GM21717 (cell line): ENCODE measurements at regions not wholly inside any gene's neighbourhood (a gene's known extent, or its start where the extent isn't known, plus 50 kb on each side); places are given as distances from the start of the nearest gene placed in this dataset.
"Not testable (repeated sequence)": the region's sequence is repeated elsewhere in the genome, so short reads cannot be mapped to it uniquely, and the experiment has no call there.

Experiments
- ATAC-seq: cut with Tn5 transposase; IDR thresholded peaks from one replicate; pipeline ENCODE4 v1.9.1; 2021; ENCODE audit warnings: mild to moderate bottlenecking, moderate library complexity; ENCODE audit not compliant: unreplicated experiment

DNA sequence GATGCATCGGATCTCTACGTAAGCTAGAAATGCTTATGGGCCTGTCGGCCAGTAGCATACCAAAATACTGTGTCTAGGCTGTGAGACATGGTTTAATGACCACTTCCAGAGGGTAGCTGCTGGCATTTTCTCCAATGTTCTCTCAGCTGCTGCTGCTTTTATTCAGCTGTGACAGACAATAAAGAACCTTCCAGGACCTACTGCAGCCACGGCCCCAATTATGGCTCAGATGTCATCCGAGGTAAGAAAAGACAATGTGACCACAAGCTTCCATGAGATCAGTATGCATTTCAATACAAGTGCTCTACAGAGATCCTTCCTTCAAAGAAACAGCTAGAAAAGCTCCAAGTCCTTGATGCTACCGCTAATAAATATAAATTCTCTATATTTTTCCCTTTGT is 256.2 kb downstream of the SDHAF3 start:
- no peak for ATAC-seq

DNA sequence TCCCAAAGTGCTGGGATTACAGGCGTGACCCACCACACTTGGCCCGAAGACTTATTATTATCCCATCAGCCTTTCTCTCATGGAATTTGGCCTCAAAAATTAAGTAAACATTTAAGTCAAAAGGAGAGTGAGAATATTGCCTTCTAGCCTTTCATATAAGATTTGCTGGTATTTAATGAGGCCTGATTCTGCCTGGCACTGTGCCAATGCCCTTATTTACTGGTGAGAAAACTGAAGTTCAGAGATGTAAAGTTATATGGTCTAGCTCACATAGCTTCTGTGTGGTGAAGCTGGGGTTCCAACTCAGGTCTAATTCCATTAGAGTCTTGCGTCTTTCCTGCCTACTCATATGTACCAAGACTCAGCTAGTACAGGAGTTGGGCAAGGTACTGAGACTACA is 260.2 kb downstream of the SDHAF3 start:
- no peak for ATAC-seq

DNA sequence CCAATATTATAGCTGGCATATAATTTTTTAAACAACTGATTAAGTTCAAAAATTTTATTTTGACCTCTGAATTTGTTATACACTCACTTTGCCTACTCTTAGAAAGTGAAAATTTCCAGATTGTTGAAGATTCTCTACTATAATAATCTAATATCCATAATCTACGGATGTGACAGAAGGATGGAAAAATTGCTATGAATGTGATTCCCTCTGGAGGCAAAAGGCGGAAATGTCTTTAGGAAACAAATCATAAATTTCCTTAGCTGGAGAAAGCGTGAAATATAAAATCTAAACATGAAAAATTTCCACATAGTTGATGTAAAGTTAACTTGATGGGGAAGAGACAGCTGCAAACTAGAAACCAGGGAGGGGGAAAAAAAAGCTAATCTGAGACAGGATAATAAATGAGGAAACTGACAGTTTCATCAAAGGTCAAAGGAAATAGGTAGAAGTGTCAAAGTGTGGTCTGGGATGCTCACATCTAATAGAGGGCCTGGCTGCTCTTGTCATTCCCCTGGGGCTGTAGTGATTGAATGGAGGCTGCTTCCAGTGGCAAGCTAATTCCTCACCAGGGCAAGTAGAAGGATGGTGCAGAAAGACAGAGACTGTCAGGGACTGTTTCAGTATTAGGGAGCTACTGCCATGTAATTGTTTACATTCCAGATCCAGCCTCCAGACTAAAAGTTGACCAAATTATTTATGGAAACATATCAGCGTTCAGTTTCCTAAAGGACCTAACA is 264.5 kb downstream of the SDHAF3 start:
- ATAC-seq = no peak

DNA sequence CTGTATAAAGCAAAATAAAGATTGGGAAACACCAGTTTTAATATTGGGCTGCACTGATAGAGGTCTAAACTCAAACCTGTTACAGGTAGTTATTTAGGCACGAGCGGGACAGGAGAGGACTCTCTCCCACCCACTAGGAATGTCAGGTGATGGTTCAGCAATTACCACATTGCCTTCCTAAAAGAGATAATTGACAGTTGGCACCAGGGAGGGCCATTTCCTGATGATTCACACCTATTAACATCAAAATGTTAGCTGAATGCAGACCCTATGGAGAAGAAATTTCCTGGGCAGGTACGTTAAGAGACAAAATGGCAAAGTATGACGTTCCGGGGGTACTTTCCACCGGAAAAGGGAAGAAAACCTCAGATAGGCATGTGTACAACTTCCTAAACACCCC is 272.6 kb downstream of the SDHAF3 start:
- no peak for ATAC-seq

DNA sequence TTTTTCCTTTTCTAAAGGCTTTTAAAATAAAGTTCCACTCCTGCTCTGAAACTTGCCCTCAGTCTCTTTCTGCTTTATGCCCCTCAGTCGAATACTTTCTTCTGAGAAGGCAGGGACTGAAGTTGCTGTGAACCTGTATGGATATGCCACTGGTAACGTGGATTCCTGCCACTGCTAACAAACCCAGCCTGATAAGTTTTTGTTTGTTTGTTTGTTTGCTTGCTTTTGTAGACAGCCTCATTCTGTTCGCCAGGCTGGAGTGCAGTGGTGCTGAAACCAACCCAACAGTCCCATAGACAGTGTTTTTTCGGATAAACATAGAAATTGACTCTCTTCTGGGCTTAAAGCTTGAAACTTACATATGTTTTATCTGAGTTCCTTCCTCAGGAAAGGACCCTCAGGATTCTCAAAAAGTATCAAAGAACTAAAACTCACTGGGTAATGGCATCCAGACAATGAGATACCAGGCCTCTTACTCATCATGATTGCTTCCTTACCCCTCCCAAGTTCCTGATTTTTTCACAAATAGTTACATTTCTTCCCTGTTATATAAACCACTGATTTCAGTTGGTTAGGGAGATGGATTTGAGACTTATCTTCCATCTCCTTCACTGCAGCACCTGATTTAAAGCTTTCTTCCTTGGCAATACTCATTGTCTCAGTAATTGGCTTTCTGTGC is 273.6 kb downstream of the SDHAF3 start:
- no peak for ATAC-seq

DNA sequence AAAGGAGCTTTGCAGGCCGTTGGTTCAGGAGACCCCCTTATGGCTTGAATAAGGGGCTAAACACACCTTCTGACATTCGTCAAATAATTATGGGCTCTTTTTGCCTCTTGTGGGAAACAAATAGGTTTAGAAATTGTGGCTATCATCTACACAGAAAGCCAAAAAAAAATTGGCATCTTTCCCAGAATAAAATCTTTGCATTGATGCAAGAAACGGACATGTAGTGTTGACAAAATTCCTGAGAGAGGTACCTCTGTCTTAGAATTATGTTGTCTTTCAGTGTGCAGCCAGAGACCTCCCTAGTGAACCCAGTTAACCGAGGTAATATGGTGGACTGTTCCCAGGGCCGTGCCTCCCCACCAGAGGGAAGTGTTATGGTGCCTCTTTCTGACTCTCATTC is 283.9 kb downstream of the SDHAF3 start:
- no peak for ATAC-seq

DNA sequence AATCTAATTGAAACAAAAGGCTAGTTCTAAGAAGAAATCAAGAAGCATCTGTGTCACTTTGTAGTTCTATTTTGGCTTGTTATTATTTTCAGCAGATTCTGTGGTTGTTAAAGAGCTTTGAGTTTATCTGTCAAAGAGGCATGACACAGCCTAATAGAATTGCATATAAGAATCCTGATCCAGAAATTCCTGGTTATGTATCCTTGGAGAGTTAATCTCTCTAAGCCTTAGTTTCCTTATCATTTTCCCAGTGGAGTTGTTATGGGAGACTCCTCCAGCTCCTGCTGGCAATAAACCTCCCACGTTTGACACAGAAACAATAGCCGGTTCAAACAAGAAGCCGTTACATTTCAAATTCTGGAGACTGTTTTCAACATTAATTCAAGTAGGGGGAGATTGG is 288.3 kb downstream of the SDHAF3 start:
- ATAC-seq = no peak

DNA sequence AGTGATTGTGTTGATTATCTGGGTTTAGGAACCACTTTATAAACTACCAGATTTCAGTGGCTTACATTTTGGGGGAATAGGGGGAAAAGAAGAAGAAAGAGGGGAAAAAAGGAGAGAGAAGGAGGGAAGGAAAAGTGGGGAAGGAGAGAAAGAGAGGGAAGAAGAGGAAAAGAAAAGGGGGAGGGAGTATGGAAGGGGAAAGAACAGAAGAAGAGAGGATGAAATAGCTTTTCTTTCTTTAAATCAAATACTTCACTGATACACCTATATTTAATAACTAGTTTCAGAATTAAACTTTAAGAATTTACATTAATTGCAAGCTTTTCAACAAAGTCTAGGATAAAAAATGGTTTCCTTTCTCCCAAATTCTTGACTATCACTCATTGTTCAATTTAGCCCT is 289.6 kb downstream of the SDHAF3 start:
- ATAC-seq = no peak

DNA sequence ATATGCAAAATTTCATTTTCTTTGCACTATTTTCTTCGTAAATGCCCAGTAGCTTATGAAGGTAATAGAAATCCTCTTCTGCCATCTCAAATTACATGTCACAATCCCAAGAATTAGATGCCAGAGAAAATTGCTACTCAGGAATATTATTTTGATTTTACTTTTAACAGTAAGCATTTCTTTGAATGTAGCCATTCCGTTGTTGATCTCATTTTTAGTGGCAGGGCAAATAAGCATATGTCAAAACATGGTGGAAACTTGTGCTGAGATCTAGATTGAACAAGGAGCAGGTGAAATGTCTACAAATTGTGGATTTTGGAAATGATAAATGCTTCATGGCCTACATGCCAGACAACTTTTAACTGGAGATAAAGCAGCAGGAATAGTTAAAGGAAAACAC is 291.8 kb downstream of the SDHAF3 start:
- no peak for ATAC-seq

DNA sequence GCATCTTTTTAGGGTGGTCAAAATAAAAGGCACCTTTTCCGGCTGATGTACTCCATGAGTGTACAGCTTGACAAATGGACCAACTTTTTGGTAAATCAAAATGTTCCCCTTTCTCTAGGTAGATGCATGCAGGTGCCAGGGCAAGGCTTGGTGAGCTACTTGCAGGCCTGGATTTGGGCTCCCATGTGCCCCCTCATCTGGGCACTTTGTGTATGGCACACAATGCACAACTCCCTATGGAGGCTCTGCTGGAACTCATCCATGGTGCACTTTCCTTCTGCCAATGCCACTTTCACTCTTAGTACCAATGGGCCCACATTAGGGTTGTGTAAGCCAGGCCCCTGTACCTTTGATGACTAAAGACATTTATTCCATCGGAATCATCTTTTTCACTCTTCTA is 300.8 kb downstream of the SDHAF3 start:
- ATAC-seq = no peak

DNA sequence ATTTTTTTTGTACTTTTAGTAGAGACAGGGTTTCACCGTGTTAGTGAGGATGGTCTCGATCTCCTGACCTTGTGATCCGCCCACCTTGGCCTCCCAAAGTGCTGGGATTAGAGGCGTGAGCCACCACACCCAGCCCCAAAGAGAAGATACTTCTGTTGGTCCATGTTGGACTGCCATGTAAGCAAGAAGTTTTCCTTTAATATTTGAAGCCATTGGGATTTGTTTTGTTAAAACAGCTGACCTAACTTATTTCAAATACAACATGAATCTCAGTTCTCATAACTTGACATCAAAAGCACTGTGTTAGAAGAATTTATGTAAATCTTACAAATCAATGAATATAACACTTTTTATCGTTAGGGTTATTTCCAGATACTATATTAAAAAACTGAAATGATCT is 302.4 kb downstream of the SDHAF3 start:
- ATAC-seq = no peak

DNA sequence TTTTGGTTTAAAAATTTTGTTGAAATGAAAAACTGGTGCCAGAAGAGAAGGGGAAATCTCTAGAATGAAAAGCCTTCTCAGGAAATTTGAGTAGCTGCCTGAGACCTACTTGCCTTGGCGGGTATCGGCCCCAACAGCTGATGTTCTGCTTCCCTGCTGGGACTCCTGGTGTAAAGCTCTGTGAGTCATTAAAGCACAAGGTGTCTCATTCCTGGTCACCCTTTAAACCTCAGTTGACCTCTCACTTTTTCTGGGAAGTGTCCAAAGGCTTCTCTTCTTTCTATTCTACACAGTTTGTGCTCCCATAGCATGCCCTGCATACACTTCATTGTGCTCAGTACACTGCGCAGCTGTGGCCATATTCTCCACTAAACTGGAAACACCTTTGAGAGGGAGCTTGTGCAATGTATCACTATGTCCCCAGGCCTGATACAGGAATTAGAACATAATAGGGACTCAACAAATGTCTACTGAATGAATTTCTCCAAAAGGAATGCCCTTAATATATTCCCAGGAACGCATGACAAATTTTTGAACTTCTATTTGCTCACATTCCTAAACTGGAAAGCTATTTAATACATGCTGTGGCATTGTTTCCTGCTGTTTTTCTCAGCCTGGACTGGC is 303.9 kb downstream of the SDHAF3 start:
- ATAC-seq = no peak

DNA sequence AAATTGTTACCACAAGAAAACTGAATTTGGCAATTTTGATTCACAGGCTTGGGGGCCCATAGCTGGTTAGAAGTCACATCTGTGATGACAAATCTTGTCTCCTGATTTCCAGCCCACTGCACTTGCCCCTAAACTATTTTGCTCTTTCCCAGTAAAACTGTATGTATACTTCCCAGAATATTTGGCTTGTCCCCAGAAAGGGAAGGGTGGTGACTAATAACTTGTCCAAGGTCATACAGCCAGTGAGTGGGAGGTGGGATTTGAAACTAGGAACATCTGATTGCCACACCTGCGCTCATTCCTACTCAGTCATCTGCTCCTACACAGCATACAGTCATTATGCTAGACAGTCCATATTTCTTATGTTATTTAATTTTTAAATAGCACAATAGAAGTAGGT is 304.5 kb downstream of the SDHAF3 start:
- ATAC-seq = no peak

DNA sequence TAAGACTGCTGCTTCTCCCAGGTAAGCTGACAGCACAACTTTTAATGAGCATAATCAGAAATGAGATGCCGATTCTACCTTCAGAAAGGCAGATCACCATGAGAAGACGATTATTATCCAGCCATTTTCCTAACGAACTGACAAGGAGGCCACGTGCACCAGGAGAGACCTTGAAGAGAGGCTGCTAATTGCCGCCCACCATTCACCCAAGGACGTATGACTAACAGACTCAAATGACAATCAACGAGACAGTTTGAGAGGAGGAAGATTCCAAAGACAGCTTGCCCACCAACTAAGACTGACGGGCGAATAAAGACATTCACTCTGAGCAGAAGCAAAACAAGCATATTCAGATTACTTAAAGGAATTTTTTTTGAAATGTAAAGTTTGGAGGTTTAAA is 301.9 kb upstream of the TAC1 start:
- ATAC-seq = no peak

DNA sequence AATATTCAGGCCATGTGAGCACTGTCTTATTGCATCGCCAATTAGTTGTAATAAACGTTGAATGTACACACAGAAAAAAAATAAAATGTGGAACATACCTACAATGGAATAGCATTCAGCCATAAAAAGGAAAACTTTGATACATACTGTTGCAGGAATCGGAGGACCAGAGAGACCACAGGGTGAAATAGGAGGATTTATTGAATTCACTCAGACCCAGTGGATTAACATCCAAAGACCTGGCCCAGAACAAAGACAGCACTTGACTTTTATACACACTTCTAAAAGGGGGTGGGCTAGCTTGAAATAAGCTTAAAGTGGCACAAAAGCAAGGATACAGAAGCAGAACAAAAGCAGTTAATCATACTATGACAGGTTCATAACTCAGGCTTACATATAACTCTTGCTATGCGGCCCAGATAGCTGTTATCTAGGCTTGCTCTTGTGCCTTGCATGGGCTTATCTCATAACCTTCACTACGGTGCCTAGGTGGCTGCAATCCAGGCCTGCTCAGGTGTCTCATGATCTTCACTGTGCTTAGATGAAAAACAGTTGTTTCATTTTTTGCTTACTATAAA is 292.2 kb upstream of the TAC1 start:
- ATAC-seq = no peak

DNA sequence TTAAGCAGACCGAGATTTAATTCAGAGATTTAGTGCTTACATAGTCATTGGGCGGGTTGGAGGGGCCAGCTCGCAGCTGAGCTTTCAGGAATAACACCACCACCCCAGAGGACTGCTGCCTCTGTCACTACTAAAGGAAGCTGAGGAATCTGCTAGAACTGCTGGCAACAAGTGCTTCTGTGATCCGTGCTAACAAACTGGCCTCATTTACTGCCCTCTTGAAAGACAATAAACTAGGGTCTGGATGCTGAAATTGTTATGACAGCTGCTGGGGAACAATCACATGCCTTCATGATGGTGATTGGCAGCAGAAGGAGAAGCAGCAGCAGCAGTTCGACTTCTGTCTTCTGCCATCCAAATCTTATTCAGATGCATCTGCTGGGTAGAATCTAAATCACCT is 285.5 kb upstream of the TAC1 start:
- ATAC-seq = no peak

DNA sequence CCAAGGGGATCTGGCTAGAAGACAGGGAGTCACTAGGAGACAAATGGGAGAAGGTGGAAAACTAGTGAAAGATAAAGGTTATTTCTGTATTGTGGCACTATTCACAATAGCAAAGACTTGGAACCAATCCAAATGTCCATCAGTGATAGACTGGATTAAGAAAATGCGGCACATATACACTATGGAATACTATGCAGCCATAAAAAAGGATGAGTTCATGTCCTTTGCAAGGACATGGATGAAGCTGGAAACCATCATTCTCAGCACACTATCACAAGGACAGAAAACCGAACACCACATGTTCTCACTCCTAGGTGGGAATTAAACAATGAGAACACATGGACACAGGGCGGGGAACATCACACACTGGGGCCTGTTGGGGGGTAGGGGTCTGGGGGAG is 282.4 kb upstream of the TAC1 start:
- ATAC-seq = not testable (repeated sequence)

DNA sequence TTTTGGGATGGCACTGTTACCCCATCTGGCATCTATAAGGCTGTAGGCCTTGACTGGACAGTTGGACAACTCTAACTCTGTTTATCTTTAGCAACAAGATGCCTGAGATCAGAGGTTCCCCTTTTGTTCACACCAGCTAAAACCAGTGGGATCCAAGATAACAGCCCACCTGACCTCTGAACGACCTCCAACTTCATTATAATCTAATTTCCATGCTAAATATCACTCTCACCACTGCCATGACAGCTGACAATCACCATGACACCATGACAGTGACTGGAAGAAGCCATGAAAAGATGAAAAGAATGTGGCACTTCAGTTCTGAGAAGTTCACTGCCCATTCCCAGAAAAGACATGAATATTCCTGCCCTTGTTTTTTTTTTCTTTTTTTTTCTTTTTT is 281.4 kb upstream of the TAC1 start:
- ATAC-seq = no peak

DNA sequence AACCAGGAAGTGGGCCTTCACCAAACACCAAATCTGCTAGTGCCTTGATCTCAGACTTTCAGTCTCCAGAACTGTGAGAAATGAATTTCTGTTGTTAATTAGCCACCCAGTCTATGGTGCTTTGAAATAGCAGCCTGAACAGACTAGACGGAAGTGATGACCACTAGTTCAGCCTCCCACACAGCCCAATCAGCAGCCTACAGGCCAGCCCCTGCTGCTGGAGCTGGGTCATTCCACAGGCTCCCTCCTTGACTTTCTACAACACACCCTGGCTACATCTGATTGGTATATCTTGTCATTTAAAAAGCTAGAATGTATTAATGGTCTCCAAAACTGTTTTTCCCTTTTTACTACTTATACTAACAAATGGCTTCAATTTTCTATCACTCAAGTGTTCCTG is 277.2 kb upstream of the TAC1 start:
- ATAC-seq = no peak

DNA sequence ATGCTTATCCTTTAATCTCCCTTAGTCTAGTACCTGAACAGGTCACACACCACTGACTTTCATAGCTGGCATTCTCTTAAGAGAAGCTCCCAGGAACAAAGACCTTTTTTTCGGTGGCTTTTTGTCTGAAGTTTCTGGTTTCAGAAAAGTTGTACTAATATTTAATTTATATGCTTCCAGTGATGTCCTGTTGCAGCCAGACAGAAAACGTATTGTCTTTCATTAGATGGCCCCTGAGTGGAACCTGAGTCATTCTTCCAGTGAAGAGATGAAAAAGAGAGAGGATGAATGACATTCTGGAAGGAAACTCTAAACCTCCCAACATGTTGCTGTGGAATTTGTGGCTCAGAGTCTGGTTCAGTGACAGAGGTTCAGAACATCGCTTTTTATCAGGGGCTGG is 274.8 kb upstream of the TAC1 start:
- ATAC-seq = no peak

DNA sequence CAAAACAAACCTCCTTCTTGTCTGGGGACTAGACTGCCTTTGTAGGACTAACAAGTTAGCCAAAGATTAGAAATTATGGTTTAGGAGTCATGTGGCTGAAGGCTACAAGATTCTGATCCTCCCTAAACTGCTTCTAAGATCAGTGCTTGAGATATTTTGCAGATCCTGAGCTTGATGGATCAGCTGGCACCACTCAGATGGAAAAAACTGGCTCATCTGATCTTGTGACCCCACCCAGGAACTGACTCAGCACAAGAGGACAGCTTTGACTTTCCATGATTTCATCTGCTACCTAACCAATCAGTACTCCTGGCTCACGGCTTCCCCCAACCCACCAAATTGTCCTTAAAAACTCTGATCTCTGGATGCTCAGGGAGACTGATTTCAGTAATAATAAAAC is 271.5 kb upstream of the TAC1 start:
- ATAC-seq = no peak

DNA sequence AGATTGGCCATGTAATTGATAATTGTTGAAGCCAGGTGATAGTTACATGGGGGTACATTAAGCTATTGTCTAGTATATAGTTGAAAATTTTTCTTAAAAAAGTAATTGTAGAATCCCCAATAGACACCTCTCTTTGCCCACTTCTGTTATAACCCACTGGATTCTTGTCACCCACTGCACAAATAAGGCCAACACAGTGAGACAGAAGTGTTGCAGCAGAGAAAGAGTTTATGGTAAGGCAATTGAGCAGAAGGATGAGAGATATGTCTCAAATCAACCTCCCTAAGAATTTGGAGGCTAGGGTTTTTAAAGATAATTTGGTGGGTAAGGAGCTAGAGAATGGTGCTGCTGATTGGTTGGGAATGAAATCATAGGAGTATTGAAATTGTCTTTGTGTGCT is 270.3 kb upstream of the TAC1 start:
- no peak for ATAC-seq
